ENCODE measurements at regions not wholly inside any gene's neighbourhood (a gene's known extent, or its start where the extent isn't known, plus 50 kb on each side); places are given as distances from the start of the nearest gene placed in this dataset.

- DNase-seq (no peak), ATAC-seq (no peak)
- Histone ChIP-seq H3K4me3 (no peak overlapping the region), H3K36me3 (ENCODE audit: low read depth) (no peaks in the 10 kb centered on the region), H3K4me1 (ENCODE audit: low read depth) (no peaks in the 10 kb centered on the region), H3K9me3 (no peaks in the 10 kb centered on the region)
- no peak for TF ChIP-seq CTCF (IDR thresholded peaks at IDR 0.05)
- intact Hi-C loops (cut with DNase I, micrococcal nuclease), result no loop called here
Measured at GRCh38 chr1:84069236-84069845, 70.4 kb upstream of the TTLL7 start.

GRCh38 chr1:84062496-84062895, 63.6 kb upstream of the TTLL7 start:
- H3K9me3 ChIP-seq, result no peaks in the 10 kb centered on the region
- intact Hi-C loops (cut with DNase I, micrococcal nuclease), result no loop called here
- no peaks in the 10 kb centered on the region for H3K4me1 ChIP-seq (ENCODE audit: low read depth)
- no peaks in the 10 kb centered on the region for H3K36me3 ChIP-seq (ENCODE audit: low read depth)
- no peak overlapping the region for H3K4me3 ChIP-seq
- ATAC-seq, result no peak
- DNase-seq, result no peak
- TF ChIP-seq CTCF (IDR thresholded peaks at IDR 0.05), result no peak

GRCh38 chr1:84061336-84061735, 62.4 kb upstream of the TTLL7 start:
- no peaks in the 10 kb centered on the region for H3K4me1 ChIP-seq (ENCODE audit: low read depth)
- ATAC-seq (no peak), DNase-seq (no peak)
- TF ChIP-seq CTCF (IDR thresholded peaks at IDR 0.05), result no peak
- H3K36me3 ChIP-seq (ENCODE audit: low read depth), result no peaks in the 10 kb centered on the region
- no peak overlapping the region for H3K4me3 ChIP-seq
- H3K9me3 ChIP-seq, result no peaks in the 10 kb centered on the region
- intact Hi-C loops (cut with DNase I, micrococcal nuclease), result no loop called here

- no peak overlapping the region for H3K4me3 ChIP-seq
- H3K36me3 ChIP-seq (ENCODE audit: low read depth), result no peaks in the 10 kb centered on the region
- no peak for DNase-seq
- no peak for ATAC-seq
- intact Hi-C loops (cut with DNase I, micrococcal nuclease), result no loop called here
- H3K4me1 ChIP-seq (ENCODE audit: low read depth), result no peaks in the 10 kb centered on the region
- no peaks in the 10 kb centered on the region for H3K9me3 ChIP-seq
- TF ChIP-seq CTCF (IDR thresholded peaks at IDR 0.05), result no peak
Measured at GRCh38 chr1:84060781-84061180, 61.8 kb upstream of the TTLL7 start.

- H3K36me3 ChIP-seq (ENCODE audit: low read depth), result no peaks in the 10 kb centered on the region
- no peaks in the 10 kb centered on the region for H3K4me1 ChIP-seq (ENCODE audit: low read depth)
- ATAC-seq, result no peak
- intact Hi-C loops (cut with DNase I, micrococcal nuclease), result no loop called here
- no peaks in the 10 kb centered on the region for H3K9me3 ChIP-seq
- H3K4me3 ChIP-seq, result no peak overlapping the region
- TF ChIP-seq CTCF (IDR thresholded peaks at IDR 0.05), result no peak
- no peak for DNase-seq
Measured at GRCh38 chr1:84048820-84049219, 49.9 kb upstream of the TTLL7 start.

Measured in mucosa of descending colon (tissue), 3 donors.